ENCODE measurements at regions not wholly inside any gene's neighbourhood (a gene's known extent, or its start where the extent isn't known, plus 50 kb on each side); places are given as distances from the start of the nearest gene placed in this dataset.
"Not testable (repeated sequence)": the region's sequence is repeated elsewhere in the genome, so short reads cannot be mapped to it uniquely, and the experiment has no call there.

- TF ChIP-seq ZNF565 (CRISPR knock-in tag; conservative IDR thresholded peaks at IDR 0.05; ENCODE audit: low read depth) (no peak), TOX (CRISPR knock-in tag; IDR thresholded peaks at IDR 0.05; ENCODE audit: borderline replicate concordance) (no peak), ZNF8 (CRISPR knock-in tag; IDR thresholded peaks at IDR 0.05) (no peak)
Observed at GRCh38 chrX:52284865-52285264, 84.0 kb upstream of the XAGE2 start (continued).

DNA sequence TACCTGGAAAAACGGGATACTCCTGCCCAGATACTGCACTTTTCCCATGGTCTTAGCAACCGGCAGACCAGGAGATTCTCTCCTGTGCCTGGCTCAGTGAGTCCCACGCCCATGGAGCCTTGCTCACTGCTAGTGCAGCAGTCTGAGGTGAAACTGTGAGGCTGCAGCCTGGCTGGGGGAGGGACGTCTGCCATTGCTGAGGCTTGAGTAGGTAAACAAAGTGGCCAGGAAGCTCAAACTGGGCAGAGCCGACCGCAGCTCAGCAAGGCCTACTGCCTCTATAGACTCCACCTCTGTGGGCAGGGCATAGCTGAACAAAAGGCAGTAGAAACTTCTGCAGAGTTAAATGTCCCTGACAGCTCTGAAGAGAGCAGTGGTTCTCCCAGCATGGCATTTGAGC, 69.9 kb upstream of the XAGE2 start:
- not testable (repeated sequence) for ATAC-seq

DNA sequence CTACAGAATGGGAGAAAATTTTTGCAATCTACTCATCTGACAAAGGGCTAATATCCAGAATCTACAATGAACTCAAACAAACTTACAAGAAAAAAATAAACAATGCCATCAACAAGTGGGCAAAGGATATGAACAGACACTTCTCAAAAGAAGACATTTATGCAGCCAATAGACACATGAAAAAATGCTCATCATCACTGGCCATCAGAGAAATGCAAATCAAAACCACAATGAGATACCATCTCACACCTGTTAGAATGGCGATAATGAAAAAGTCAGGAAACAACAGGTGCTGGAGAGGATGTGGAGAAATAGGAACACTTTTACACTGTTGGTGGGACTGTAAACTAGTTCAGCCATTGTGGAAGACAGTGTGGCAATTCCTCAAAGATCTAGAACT, 60.3 kb upstream of the XAGE2 start:
- ATAC-seq: not testable (repeated sequence)
